ENCODE measurements at regions not wholly inside any gene's neighbourhood (a gene's known extent, or its start where the extent isn't known, plus 50 kb on each side); places are given as distances from the start of the nearest gene placed in this dataset.

DNA sequence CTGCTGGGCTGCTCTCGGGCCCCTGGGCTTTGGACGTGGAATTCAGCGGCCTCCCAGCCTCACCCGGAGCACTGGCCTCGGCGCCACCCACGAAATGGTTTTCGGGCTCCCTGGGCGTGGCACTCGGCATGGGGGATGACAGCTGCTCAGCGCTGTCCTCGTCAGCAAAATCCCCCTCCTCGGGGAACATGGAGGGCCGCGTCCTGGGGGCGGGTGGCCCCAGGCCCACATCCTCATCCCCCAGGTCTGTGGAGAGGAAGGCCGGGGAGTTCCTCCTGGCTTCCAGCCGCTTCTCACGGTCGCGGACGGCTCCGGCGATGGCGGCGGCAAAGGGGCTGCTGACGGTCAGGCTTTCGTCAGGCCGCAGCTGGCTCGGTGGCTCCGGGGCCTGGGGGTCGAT lies 88.4 kb downstream of the CTTN start:
- DNase-seq (ENCODE audit: low spot score) = no peak

DNA sequence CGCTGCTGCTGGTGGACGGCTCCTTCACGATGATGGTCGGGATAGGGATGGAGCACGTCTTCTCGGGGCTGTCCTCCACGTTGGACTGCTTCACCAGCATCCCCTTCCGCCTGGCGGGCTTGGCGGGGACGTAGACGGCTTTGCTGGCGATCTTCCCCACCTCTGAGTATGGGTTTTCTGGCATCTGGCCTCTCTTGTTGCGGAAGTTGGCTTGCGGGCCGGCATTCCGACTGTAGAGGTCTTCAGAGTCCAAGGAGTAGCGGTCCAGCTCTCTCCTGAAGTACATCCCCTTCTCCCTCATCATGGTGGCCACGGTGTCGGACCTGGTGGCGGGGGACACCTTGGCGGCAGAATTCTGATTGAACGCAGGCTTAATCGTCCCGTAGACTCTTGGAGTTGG lies 88.8 kb downstream of the CTTN start:
- no peak for DNase-seq (ENCODE audit: low spot score)

DNA sequence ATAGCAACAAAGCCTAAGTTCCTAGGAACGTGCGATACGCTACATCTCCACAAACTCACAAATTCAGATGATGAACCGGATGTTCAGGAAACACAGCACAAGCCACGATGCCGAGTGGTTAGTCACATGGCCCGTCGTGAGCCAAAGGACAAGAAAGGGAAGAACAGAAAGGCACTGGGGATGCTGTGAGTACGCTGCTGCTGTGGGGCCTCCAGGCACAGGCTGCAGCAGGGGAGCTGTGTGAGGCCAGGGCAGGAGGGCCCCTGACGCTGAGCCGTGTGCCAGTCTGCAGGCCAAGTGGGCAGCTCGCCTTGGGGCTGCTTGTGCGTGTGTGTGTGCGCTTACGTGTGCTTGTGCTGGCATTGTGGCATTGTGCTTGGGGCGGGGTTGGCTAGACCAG lies 89.4 kb downstream of the CTTN start:
- DNase-seq (ENCODE audit: low spot score) = no peak

DNA sequence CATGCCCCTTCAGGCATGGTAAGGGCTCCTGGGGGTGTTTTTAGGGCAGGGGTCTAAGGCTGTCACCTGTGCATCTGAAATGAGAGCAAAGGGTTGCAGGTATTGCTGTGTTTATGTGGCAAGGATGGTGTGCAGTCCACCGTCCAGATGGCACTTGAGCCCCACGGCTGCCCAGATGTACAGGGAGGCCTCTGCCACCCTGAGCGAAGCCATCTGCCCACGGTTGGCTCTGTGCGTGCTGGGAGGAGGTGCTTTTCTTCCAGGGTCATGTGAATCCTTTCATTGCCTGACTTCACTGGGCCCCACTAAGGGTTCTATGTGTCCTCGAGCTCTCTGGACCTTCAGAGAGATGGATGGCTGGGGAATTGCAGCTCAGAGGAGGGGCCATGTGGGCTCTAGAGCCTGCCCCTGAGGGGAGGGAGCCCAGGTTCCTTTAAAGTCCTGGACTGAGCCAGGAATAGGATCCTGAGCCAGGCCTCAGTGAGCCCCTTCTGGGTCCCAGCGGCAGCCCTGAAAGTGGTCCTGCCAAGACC lies 89.9 kb downstream of the CTTN start:
- DNase-seq (ENCODE audit: low spot score) = no peak

DNA sequence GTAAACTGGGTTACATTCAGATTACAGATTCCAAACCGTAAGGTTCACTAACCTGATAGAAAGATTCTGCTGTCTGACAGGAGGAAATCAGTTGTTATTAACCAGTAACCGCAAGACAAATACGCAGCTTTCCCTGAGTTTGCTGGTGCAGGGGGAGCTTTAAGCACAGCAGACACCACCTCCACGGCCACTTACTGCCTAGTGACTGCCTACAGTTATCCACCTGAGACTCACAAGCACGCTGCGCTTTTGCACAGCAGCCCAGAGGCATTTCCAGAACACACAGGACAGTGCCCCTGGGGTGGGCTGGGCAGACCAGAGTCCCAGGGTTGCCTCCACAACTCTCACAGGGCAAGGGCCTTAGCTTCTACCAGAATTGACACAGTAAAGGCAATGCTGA lies 90.9 kb downstream of the CTTN start:
- no peak for DNase-seq (ENCODE audit: low spot score)

DNA sequence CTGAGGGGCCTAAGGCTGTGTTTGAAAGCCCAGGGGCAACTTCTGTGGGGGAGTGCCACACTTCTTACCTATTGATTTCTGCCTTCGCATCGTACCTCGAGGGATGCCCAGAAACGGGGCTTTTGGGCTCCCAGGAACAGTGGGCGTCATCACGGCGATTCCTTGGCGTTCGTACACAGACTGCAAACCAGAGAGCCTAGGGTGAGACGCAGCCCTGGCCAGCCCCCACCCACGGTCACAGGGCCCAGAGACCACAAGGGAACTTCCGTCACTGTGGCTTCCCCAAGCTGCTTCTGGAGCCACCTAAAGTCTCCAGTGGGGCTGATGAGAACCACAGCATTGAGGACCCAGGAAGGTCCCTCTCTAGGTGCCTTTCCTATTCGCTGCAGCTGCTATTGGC lies 91.9 kb downstream of the CTTN start:
- DNase-seq (ENCODE audit: low spot score) = no peak

DNA sequence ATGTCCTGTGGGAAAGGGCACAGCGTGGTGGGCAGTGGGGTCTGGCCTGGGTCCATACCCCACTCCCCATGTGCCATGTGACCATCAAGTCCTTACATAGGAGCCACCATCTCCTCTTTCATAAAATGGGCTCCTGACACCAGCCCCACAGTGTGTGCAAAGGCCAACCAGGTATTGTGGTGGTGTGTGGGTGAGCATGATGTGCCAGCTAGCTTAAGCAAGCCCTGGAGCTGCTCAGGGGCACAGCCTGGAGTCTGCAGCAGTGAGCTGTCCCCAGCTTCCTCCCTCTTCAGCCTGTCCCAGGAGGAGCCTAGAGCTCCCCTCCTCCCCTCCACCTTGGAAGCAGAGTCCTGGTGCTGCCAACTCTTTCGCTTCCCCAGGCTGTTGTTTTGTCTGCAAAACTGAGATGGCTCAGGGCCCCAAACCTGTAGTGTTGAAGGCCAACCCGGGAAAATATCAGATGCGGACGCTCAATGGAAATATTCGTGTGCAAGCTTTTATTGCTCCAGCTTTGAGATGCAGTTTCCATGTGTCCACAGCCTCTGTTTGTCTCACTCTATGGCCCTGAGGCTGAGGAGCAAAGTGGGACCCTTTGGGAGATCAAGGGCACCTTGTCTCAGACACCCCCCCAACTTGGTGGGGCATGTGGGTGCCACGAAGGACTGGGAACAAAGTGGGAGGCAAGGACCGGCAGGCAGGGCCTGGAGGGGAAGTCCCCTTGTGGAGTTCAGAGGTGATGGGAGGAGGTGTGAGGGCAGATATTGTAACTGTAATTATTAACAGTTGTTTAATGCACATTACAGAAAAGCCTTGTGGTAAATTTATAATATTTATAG lies 92.6 kb downstream of the CTTN start:
- DNase-seq (ENCODE audit: low spot score) = no peak

DNA sequence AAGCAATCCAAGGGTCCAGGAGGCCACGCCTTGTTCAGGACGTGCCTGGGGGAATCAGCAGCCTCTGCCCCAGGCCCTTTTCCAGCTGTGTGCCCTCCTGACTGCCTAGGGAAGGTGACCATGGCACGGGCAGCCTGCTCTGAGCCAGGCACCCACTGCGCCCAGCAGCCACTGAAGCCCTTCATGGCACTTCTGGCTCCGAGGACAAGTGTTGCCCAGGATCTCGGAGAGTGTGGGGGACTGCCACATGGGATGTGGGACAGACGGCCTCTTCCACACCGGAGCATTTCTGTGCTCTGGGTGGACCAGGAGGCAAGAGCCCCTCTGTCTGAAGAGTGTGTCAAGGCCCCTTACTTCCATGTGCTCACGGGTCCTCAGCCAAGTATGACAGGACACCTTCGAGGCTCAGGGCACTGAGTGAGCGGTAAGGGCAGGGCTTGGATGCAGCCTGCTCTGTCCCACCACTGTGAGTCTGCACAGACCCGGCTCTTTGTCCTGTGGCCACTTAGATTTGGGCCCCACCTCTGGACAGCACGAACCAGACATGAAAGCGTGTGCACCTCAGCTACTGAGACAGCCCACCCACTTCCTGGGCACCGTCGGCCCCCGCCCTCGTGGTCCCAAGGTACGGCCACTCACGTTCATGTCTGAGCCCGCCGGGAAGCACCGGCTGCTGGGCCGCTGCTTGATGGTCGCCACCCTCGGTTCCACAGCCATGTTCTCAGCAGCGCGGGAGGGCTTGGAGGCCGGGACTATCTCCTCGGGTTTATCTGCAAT lies 93.6 kb downstream of the CTTN start:
- no peak for DNase-seq (ENCODE audit: low spot score)

DNA sequence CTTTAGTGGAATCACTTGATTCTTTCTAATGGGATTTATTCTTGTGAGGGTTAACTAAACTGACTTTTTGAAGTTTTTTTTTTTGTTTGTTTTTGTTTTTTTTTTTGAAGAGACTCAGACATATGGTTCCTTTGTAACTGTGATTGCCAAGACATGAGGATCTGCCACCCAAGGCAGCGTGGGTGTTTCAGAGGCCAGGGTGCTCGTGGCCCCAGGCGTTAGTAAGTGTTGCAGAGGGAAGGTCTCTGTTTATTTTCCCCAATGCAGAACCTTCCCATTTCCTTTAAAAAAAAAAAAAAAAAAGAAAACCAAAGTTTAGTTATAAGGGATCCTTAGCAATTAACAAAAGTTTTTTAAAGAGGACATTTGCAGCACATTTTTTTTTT lies 94.8 kb downstream of the CTTN start:
- DNase-seq (ENCODE audit: low spot score) = no peak

DNA sequence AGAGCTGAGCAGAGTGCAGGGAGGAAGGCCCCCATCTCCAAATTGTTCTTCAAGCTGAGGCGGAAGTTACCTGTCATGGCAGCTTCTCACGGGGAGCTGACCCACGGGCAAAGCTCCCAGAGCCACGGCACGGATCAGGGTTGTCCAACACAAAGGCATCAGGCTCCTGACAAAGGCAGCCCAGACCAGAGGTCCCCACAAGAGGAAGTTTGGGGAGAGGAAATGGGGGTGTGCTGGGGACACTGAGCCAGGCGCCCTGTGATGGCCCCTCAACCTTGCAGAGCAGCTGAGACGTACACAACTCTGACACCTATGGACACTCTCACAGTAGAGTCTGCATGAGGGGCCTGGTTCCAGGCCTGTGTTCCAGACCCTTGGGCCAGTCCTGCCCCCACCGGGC lies 95.6 kb downstream of the CTTN start:
- no peak for DNase-seq (ENCODE audit: low spot score)

DNA sequence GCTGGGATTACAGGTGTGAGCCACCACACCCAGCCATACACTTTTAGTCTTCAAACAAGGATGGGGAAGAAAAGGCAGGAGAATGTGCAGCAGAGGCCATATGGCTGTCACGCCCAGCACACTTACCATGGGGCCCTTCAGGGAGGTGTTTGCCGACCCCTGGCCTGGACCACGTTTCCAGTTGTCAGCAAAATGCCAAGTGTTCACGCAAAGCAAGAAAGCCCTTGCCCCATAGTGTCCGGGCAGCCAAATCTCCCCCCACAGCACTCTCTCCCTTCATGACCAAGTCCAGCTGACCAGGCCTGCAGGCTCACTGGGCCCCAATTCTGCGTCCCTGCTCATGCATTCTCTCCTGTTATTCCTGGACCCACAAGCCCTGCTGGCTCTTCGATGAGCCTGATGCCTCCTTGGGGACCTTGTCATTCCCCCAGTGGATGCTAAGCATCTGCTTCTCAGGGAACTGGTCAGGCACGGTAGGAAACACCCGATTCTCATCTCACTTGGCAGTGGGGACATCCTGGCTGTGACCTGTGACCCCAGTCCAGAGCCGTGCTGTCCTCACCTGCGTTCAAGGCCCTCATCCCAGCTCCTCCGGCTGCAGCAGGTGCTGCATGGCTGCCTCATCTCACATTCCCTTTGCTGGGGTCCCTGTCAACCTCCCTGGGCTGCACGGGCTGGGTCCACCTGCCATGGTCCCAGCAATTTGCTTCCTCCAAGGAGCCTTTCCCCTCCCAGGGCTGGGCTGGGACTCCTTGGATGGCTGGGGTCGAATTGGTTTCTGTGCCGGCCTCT lies 96.4 kb downstream of the CTTN start:
- DNase-seq (ENCODE audit: low spot score) = no peak

DNA sequence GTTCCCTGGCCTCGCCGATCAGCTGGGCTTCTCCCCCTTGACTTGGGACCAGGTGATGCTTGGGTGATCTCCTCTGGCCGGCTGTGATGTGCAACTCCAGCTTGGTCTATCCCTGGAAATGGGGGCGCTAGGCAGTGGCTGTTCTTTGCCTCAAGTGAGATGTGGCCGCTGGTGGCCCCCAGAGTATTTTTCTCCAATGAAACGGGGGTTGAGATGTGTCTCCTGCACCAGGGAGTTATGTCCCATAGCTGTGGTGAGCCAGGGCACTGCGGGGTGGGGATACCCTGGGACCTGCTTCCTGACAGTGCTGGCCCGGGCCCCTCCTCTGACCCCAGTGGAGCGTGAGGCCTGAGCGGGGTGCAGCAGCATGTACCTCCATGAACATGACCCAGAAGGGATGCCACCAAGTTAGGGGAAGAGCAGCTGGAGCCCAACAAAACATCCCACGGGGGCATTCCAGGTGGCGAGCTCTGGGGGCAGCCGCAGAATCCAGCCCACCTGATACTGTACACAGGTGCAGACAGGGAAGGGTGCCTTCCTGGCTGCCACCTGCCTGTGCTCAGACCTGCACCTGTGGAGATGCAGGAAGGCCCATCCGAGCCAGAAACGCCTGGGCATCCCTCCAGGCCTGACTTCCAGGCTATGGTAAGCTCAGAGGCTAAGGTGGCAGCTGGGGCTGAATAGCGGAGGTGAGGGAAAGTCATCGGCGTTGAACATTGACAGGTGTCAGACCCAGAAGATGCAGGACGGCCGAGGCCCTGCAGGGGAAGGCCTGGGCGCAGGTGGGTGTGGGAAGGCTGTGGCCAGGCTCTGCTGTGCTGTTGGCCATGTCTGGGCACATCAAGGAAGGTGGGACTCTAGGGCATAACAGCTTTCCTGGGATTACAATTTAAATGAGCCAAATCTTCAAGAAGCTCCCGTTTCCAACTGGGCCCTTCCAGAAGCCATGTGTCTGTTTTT lies 97.3 kb downstream of the CTTN start:
- no peak for DNase-seq (ENCODE audit: low spot score)

DNA sequence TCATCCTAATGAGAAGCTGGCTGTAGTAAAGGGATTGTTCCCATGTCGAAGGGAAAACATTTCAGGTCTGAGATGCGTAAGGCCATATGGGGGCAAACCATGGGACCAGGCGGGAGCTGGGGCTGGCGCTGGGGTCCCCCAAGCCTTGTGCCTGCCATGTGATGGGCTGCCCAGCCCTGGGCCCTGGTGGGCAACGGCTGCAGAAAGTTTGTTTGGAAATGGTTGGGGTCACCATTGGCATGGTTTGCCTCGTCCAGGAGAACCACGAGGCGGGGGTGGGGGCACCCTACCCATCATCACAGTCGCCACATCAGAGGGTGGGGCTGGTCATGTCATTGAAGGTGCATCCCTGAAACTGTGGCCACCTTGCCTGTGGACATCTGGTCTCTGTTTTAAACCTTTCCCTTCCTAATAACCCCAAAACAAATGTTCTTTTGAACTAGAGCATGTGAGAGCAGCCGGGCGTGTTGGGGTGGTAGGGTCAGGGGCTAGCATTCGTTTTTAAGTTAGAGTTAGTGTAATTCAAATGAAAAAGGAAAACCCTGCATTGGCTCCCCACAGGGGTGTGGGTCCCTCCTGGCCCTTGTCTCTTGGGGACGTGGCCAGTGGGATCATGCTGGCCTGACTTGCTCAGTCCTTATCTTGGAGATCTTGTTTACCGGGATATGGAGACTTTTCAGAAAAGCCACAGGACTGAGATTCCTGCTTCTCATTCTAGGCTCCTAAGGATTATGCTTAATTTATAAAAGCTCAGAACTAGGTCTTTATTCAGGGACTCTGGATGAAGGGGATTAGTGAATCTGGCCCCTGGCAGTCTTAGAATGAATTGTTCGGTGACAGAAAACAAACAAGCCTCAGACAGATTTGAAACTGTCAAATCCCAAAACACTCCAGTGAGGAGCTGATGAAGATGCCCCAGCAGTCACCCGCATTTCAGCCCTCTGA lies 98.5 kb downstream of the CTTN start:
- DNase-seq (ENCODE audit: low spot score) = no peak

DNA sequence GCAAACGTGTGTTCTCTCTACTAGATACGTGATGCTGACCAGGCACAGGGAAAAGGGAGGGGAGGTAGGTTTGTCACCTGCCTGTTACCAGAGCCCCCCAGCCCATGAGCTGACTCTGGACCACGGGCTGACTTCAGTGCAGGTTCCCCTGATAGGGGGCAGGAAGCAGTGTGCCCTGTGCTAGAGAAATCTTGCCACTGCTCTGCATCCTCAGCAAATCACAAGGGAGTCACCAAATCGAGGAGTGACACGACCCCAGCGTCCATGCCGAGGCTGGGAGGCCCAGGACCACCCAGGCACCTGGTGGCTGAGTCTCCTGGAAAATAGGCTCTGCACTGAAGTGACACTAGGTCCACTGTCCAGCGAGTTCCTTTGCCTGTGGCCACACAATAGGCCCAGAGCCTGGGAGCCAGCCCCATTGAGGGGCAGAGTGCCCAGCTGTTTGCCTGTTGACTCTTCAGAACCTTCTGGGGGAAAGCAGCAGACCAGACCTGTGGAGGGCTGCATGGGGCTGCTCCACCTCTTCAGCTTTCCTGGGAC lies 99.3 kb downstream of the CTTN start:
- no peak for DNase-seq (ENCODE audit: low spot score)

DNA sequence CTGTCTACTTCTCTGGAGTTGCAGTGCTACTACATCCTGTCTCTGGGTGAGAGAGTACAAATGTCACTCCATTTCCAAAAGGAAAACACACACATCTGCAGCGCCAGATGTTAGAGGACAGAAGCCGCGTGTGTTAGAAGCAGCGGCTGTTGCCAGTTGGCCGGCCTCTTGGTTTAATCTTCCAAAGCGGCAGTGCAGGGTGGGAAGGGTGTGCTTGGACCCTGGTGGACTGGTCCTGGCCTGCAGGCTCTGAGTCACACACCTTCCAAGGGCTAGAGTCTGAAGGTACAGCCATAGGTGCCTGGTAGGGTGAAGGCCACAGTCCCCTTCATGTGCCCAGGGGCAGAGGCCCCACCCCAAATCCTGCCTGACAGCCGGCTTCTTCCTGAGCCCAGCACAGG lies 99.8 kb downstream of the CTTN start:
- no peak for DNase-seq (ENCODE audit: low spot score)

DNA sequence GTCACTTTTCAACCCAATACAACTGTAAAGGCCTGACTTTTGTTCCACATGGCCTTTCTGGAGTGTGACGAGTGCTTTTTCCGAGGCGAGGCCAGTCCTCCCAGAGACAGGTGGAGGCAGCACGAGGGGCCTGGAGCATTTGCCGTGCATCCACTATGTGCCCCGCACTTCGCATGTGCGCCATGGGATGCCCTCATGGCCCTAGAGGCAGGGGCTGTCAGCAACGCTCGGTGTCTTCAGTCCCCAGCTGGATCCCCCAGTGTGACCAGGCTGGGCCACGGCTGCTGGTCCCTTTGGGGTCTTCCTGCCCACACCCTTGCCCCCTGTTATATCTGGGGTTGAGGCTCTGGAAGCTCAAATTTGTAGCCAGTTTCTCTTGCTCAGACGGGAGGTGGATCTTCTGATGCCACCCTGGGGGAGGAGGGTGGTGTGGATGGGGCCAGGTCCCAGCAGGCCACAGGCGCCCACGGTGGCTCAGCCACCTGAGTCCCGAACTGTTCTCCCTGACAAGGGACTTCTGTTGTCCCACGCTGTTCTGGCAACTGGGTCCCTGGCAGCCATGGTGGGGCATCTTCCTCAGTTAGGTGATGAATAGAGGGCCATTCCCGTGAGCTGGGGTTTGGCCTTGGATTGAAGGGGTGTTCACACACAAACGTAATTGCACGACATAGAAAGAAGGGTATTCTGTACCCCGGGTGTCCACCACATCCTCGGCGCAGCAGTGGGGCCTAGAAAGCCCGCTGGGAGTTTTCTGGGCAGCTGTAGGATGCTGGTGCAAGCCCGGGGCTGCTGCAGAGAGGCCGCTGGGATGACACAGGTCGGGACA lies 100.9 kb downstream of the CTTN start:
- no peak for DNase-seq (ENCODE audit: low spot score)

DNA sequence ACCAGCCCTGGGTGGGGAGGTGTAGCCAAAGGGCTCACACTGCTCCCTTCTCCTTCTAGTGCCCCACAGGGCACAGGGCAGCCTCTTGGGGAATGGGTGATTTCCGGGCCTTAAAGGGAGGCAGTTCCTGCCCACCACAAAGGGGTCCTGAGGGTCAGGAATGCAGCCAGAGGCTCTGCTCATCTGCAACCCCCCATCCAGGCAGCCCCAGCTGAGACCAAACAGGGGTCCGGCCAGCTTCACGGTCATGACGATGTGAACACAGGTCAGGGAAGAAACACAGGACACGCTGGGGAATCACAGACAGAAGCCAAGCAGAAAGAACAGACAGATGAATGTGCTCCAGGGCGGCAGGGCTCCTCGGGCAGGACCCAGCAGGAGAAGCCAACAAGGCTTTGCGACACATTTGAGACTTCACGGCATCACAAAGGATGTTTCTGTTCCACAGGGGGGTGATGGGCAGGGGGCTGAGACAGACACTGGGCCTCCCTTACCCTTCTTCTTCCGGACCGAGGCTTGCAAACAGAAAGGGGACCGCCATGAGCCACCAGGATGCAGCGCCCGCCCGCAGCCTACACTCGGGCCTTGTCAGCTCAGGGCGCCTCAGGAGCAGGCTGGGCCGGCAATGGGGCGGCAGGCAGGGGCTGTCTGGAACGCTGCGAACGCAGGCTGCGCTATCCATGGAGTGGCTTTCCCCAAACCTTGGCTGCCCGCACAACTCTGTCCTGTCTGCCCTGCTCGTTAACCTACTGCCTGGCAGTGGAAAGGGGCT lies 101.9 kb downstream of the CTTN start:
- no peak for DNase-seq (ENCODE audit: low spot score)
